GM12878 (cell line): ENCODE measurements at regions not wholly inside any gene's neighbourhood (a gene's known extent, or its start where the extent isn't known, plus 50 kb on each side); places are given as distances from the start of the nearest gene placed in this dataset.

ENCODE experiments used
- CEBPB ChIP-seq, 2 experiments: fragments of 150-350 bp in 1 of 2; IDR thresholded peaks; 2 replicates each; pipeline ENCODE4 v1.6.1; 2012 to 2014; ENCODE audit warnings: low read depth in 2 of 2, low read length in 2 of 2, borderline replicate concordance in 1 of 2, inconsistent platforms in 1 of 2
- CTCF ChIP-seq, 3 experiments: IDR thresholded peaks in 2 of 3; conservative IDR thresholded peaks in 1 of 3; 2 replicates each; pipeline ENCODE4 v1.5.1; 2011; ENCODE audit warnings: low read depth in 3 of 3, low read length in 3 of 3, mild to moderate bottlenecking in 3 of 3, control low read depth in 2 of 3, moderate library complexity in 2 of 3, inconsistent platforms in 1 of 3, mixed read lengths in 1 of 3; ENCODE audit not compliant: control insufficient read depth in 2 of 3, insufficient read depth in 1 of 3; ENCODE audit errors: extremely low read depth in 1 of 3
- NFYB ChIP-seq: IDR thresholded peaks from 2 replicates; pipeline ENCODE4 v1.6.1; 2011; ENCODE audit warnings: low read depth, mild to moderate bottlenecking, low read length, improper control_type of control experiment, moderate library complexity; ENCODE audit not compliant: insufficient read depth
- PBX3 ChIP-seq: IDR thresholded peaks from 2 replicates; pipeline ENCODE4 v1.6.1; 2011; ENCODE audit warnings: mild to moderate bottlenecking, low read depth, low read length, moderate library complexity; ENCODE audit not compliant: insufficient replicate concordance
- POLR2A ChIP-seq: IDR thresholded peaks from 2 replicates; pipeline ENCODE4 v1.6.1; 2011; ENCODE audit warnings: low read depth, mild to moderate bottlenecking, low read length
- SMAD1 ChIP-seq: fragments of 450-650 bp; IDR thresholded peaks from 2 replicates; pipeline ENCODE4 v1.6.1; 2018; ENCODE audit warnings: mild to moderate bottlenecking, low read depth; ENCODE audit not compliant: partially characterized antibody
- SRF ChIP-seq, 2 experiments: IDR thresholded peaks; 2 replicates each; pipeline ENCODE4 v1.6.1; 2011; ENCODE audit warnings: low read depth in 2 of 2, low read length in 2 of 2, mild to moderate bottlenecking in 1 of 2, moderate library complexity in 1 of 2
- TBL1XR1 ChIP-seq: IDR thresholded peaks from 2 replicates; pipeline ENCODE4 v1.6.1; 2012; ENCODE audit warnings: low read depth, low read length, improper control_type of control experiment
- TCF12 ChIP-seq: IDR thresholded peaks from 2 replicates; pipeline ENCODE4 v1.6.1; 2011; ENCODE audit warnings: low read depth, mild to moderate bottlenecking, low read length
- YY1 ChIP-seq: IDR thresholded peaks from 2 replicates; pipeline ENCODE4 v1.6.1; 2011; ENCODE audit warnings: low read depth, mild to moderate bottlenecking, low read length
- ZNF207 ChIP-seq: fragments of 450-650 bp; IDR thresholded peaks from 2 replicates; pipeline ENCODE4 v1.6.1; 2014; ENCODE audit warnings: antibody characterized with exemption, mild to moderate bottlenecking, borderline replicate concordance
- TF ChIP-seq, protein P1 (sequence below): IDR thresholded peaks from 2 replicates; pipeline ENCODE4 v1.6.1; 2012; ENCODE audit warnings: mild to moderate bottlenecking, low read depth, low read length
- TF ChIP-seq, protein P2 (sequence below): IDR thresholded peaks from 2 replicates; pipeline ENCODE4 v1.6.1; 2012; ENCODE audit warnings: low read depth, low read length, improper control_type of control experiment

DNA sequence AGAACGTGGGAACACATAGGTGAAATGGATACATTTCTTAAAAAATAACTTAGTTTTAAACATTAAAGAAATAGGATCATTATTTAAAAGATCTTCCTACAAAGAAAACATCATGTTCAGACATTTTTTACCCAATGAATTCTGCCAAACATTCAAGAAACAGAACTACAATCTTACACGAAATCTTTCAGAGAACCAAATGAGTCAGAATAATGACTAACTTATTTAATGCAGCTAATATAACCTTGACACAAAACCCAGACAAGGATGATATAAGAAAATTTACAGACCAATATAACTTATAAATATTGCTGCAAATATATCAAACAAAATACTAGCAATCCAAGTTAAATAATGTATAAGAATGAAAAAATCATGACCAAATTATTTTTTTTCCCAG is 220.1 kb upstream of the KCNK2 start:
- TF ChIP-seq CTCF (IDR thresholded peaks at IDR 0.05 in 2 of 3, conservative IDR thresholded peaks at IDR 0.05 in 1 of 3; ENCODE audit: control insufficient read depth in 2 of 3, extremely low read depth in 1 of 3, insufficient read depth in 1 of 3, low read depth in 3 of 3, low read length in 3 of 3): no peak
- TF ChIP-seq TCF12: no peak
- TF ChIP-seq CEBPB (IDR thresholded peaks at IDR 0.05; ENCODE audit: borderline replicate concordance in 1 of 2, low read depth in 2 of 2, low read length in 2 of 2): no peak
- TF ChIP-seq, protein P1, sequence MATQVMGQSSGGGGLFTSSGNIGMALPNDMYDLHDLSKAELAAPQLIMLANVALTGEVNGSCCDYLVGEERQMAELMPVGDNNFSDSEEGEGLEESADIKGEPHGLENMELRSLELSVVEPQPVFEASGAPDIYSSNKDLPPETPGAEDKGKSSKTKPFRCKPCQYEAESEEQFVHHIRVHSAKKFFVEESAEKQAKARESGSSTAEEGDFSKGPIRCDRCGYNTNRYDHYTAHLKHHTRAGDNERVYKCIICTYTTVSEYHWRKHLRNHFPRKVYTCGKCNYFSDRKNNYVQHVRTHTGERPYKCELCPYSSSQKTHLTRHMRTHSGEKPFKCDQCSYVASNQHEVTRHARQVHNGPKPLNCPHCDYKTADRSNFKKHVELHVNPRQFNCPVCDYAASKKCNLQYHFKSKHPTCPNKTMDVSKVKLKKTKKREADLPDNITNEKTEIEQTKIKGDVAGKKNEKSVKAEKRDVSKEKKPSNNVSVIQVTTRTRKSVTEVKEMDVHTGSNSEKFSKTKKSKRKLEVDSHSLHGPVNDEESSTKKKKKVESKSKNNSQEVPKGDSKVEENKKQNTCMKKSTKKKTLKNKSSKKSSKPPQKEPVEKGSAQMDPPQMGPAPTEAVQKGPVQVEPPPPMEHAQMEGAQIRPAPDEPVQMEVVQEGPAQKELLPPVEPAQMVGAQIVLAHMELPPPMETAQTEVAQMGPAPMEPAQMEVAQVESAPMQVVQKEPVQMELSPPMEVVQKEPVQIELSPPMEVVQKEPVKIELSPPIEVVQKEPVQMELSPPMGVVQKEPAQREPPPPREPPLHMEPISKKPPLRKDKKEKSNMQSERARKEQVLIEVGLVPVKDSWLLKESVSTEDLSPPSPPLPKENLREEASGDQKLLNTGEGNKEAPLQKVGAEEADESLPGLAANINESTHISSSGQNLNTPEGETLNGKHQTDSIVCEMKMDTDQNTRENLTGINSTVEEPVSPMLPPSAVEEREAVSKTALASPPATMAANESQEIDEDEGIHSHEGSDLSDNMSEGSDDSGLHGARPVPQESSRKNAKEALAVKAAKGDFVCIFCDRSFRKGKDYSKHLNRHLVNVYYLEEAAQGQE: no peak
- TF ChIP-seq, protein P2, sequence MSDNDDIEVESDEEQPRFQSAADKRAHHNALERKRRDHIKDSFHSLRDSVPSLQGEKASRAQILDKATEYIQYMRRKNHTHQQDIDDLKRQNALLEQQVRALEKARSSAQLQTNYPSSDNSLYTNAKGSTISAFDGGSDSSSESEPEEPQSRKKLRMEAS: no peak
- no peak for TF ChIP-seq PBX3
- no peak for TF ChIP-seq YY1
- TF ChIP-seq SMAD1: no peak
- TF ChIP-seq TBL1XR1: no peak
- TF ChIP-seq NFYB: no peak
- TF ChIP-seq SRF (IDR thresholded peaks at IDR 0.05; ENCODE audit: low read depth in 2 of 2, low read length in 2 of 2): no peak
- no peak for TF ChIP-seq POLR2A
- TF ChIP-seq ZNF207: no peak
